ENCODE measurements at regions not wholly inside any gene's neighbourhood (a gene's known extent, or its start where the extent isn't known, plus 50 kb on each side); places are given as distances from the start of the nearest gene placed in this dataset.
A peak's percentile ranks its signal among the peaks of the same experiment; 100 is the strongest.

DNA sequence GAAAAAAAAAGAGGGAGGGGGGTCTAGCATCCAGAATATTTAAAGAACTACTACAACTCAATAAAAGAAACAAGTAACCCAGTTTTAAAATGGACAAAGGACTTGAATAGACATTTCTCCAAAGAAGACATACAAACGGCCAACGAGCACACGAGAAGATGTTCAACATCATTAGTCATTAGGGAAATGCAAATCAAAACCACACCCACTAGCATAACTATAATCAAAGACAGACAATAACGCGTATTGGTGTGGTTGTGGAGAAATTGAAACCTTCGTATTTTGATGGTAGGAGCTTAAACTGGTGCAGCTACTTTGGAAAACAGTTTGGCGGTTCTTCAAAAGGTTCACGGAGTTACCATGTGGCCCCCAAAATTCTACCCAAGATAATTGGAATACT is 64.3 kb upstream of the CAB39 start:
- no peaks in the 10 kb centered on the region for H3K36me3 ChIP-seq
- no peak overlapping the region for H3K9ac ChIP-seq (ENCODE audit: low read depth in 2 of 2, low read length in 2 of 2)
- no peak overlapping the region for H3K4me3 ChIP-seq
- TF ChIP-seq CTCF (IDR thresholded peaks at IDR 0.05): no peak
- H3K27ac ChIP-seq: no peak overlapping the region
- H3K4me1 ChIP-seq: no peaks in the 10 kb centered on the region
- no peaks in the 10 kb centered on the region for H3K9me3 ChIP-seq
- intact Hi-C loops (cut with DNase I): no loop called here
- no peaks in the 10 kb centered on the region for H3K27me3 ChIP-seq
- no peak for DNase-seq

DNA sequence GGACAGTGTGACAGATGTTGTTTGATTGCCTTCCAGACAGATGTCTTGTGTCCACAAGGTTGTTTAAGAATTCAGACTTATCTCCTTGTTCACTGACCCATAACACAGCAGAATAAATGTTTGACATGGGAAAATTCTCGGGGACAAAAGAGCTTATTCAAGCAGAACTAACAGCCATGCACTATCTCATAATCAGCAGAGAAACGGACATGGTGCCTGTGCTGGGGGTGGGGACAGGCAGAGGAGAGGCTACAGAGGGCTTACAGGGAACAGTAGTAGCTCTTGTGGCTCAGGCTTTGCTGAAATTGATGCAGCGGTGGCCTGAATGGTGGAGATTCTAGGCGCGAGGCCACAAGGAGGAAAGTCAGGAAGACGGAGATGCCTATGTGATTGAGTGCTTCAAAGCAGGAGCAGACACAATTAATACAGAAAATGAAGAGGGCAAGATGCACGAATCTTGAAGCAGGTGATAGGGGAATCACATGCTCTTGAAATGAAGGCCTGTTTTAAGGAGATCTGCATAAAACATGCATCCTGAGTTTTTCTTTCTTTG is 62.0 kb upstream of the CAB39 start:
- Histone ChIP-seq H3K4me1 (no peaks in the 10 kb centered on the region), H3K4me3 (no peak overlapping the region), H3K9ac (ENCODE audit: low read depth in 2 of 2, low read length in 2 of 2) (no peak overlapping the region), H3K27ac (no peak overlapping the region), H3K27me3 (no peaks in the 10 kb centered on the region), H3K36me3 (no peaks in the 10 kb centered on the region), H3K9me3 (no peaks in the 10 kb centered on the region)
- intact Hi-C loops (cut with DNase I): no loop called here
- no peak for TF ChIP-seq CTCF (IDR thresholded peaks at IDR 0.05)
- no peak for DNase-seq

DNA sequence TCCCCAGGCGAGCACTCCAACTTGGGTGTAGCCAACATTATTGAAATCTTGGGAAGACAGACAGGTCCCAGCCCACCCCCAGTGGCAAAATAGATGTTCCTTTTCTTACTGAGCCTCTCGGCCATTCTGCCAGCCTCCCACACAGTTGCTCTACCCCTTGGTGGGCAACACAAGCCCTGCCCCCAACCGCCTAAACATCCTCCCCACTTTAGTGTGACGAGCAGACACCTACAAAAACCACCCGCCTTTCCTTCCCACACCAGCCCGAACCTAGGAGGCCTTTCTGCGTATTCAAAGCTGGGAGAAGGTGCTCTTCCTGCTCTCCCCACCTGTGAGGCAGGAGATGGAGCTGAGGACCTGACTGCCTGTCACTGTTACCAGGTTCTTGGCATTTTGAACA is 58.6 kb upstream of the CAB39 start:
- no peak for TF ChIP-seq CTCF (IDR thresholded peaks at IDR 0.05)
- Histone ChIP-seq H3K36me3 (no peaks in the 10 kb centered on the region), H3K9me3 (no peaks in the 10 kb centered on the region), H3K27ac (no peak overlapping the region), H3K4me3 (no peak overlapping the region), H3K27me3 (no peaks in the 10 kb centered on the region), H3K4me1 (no peaks in the 10 kb centered on the region), H3K9ac (ENCODE audit: low read depth in 2 of 2, low read length in 2 of 2) (no peak overlapping the region)
- intact Hi-C loops (cut with DNase I): no loop called here
- no peak for DNase-seq

DNA sequence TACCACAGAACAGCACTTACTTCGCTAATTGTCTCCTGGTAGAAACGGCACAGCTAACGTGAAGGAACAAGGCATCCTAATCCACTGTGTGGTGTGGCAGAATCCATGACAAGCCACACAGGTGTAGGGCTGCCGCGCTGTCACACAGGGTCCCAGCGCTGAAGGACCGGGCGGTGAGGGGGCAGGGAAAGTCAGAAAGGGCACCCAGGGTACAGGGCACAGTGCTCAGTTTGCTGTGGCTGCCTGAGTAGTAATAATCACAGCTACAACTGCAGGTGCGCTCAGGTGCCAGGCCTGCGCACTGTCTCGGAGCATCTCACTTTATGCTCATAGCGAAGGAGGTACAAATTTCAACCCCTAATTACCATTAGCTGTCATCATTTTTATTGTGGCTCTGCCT is 55.2 kb upstream of the CAB39 start:
- H3K4me1 ChIP-seq: no peaks in the 10 kb centered on the region
- no peak for TF ChIP-seq CTCF (IDR thresholded peaks at IDR 0.05)
- no peak for DNase-seq
- no peaks in the 10 kb centered on the region for H3K27me3 ChIP-seq
- no peak overlapping the region for H3K9ac ChIP-seq (ENCODE audit: low read depth in 2 of 2, low read length in 2 of 2)
- no peak overlapping the region for H3K27ac ChIP-seq
- intact Hi-C loops (cut with DNase I): no loop called here
- H3K9me3 ChIP-seq: no peaks in the 10 kb centered on the region
- H3K4me3 ChIP-seq: no peak overlapping the region
- H3K36me3 ChIP-seq: no peaks in the 10 kb centered on the region

- Histone ChIP-seq H3K4me1 (no peaks in the 10 kb centered on the region), H3K4me3 (no peak overlapping the region), H3K27ac (no peak overlapping the region), H3K9me3 (no peaks in the 10 kb centered on the region), H3K36me3 (no peaks in the 10 kb centered on the region), H3K27me3 (no peaks in the 10 kb centered on the region), H3K9ac (ENCODE audit: low read depth in 2 of 2, low read length in 2 of 2) (no peak overlapping the region)
- intact Hi-C loops (cut with DNase I): no loop called here
- TF ChIP-seq CTCF (IDR thresholded peaks at IDR 0.05): no peak
- no peak for DNase-seq
Measured at GRCh38 chr2:230657906-230658305, 54.7 kb upstream of the CAB39 start.

DNA sequence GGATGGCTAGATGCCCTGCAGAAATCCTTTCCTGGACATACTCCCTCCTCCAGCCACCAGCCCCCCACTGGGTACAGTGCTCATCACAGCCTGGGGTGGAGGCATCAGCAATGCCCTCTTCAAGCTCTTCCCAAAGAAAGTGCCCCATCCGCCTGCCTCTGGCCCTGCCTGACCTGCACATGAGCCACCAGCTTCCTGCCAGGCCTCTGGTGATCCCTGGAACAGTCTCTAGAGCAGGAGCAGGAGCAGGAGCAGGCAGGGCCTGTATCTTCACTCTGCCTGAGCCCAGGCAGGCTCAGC is 54.1 kb upstream of the CAB39 start:
- no peaks in the 10 kb centered on the region for H3K36me3 ChIP-seq
- H3K4me1 ChIP-seq: no peaks in the 10 kb centered on the region
- no peaks in the 10 kb centered on the region for H3K9me3 ChIP-seq
- intact Hi-C loops (cut with DNase I): no loop called here
- TF ChIP-seq CTCF (IDR thresholded peaks at IDR 0.05): no peak
- no peak overlapping the region for H3K4me3 ChIP-seq
- no peak for DNase-seq
- H3K27me3 ChIP-seq: no peaks in the 10 kb centered on the region
- peak overlapping the region in 1 of 2 donors; percentile 40 for H3K9ac ChIP-seq (ENCODE audit: low read depth in 2 of 2, low read length in 2 of 2)
- H3K27ac ChIP-seq: no peak overlapping the region
